ENCODE measurements at regions not wholly inside any gene's neighbourhood (a gene's known extent, or its start where the extent isn't known, plus 50 kb on each side); places are given as distances from the start of the nearest gene placed in this dataset.

DNA sequence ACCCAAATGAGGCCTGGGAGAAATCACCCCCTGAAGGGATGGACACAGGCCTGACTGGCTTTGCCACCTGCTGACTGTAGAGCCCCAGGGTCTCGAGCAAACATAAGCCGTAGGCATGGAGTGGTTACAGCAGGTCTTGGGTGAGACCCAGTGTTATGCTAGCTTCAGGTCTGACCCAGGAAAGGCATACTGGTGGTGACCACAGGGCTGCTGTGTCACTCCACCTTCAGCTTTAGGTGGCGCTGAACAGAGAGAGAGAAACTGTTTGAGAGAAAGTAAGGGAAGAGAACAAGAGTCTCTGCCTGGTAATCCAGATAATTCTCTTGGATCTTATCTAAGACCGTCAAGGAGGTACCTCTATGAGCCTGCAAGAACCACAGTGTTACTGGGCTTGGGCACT is 1544.2 kb upstream of the TMEFF2 start:
- TF ChIP-seq, protein P1, sequence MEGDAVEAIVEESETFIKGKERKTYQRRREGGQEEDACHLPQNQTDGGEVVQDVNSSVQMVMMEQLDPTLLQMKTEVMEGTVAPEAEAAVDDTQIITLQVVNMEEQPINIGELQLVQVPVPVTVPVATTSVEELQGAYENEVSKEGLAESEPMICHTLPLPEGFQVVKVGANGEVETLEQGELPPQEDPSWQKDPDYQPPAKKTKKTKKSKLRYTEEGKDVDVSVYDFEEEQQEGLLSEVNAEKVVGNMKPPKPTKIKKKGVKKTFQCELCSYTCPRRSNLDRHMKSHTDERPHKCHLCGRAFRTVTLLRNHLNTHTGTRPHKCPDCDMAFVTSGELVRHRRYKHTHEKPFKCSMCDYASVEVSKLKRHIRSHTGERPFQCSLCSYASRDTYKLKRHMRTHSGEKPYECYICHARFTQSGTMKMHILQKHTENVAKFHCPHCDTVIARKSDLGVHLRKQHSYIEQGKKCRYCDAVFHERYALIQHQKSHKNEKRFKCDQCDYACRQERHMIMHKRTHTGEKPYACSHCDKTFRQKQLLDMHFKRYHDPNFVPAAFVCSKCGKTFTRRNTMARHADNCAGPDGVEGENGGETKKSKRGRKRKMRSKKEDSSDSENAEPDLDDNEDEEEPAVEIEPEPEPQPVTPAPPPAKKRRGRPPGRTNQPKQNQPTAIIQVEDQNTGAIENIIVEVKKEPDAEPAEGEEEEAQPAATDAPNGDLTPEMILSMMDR (IDR thresholded peaks at IDR 0.05): no peak
- TF ChIP-seq ZFX (IDR thresholded peaks at IDR 0.05; ENCODE audit: borderline replicate concordance): no peak
- no peak overlapping the region for H3K27ac ChIP-seq

DNA sequence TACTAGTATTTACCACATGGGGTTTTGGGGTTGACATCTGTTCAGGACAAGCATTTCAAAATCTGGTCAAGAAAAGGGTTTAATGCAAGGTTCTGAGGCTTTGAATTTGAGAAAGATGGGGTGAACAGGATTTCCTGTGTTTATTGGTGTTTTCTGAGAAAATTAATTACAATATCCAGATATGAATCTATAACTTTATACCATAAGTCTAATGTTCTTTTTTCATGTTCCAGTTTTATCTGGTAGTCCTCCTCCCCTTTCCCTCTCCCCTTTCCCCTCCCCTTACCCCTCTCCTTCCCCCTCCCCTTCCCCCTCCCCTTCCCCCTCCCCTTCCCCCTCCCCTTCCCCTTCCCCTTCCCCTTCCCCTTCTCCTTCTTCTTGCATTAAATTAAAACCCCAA is 1518.2 kb upstream of the TMEFF2 start:
- no peak overlapping the region for H3K27ac ChIP-seq
- TF ChIP-seq, protein P1 (IDR thresholded peaks at IDR 0.05): no peak
- no peak for TF ChIP-seq ZFX (IDR thresholded peaks at IDR 0.05; ENCODE audit: borderline replicate concordance)

DNA sequence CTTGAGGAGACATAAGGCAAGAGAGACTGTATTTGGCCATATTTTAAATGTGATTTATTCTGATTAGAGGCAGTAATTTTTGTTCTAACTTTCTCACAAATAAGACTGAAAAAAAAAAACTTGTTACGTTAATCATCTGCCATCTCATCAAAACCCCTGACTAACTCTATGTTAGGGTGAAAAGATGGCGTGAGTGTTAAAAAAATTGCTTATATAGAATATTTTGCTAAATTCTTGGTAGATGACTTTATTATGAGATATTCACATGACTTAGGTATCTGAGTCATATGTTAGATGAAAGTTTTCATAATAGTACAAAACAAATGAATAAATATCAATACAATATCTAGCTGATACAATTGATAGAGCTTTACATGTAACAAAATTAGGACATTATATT is 1508.7 kb upstream of the TMEFF2 start:
- TF ChIP-seq, protein P1 (IDR thresholded peaks at IDR 0.05): no peak
- TF ChIP-seq ZFX (IDR thresholded peaks at IDR 0.05; ENCODE audit: borderline replicate concordance): no peak
- H3K27ac ChIP-seq: no peak overlapping the region

DNA sequence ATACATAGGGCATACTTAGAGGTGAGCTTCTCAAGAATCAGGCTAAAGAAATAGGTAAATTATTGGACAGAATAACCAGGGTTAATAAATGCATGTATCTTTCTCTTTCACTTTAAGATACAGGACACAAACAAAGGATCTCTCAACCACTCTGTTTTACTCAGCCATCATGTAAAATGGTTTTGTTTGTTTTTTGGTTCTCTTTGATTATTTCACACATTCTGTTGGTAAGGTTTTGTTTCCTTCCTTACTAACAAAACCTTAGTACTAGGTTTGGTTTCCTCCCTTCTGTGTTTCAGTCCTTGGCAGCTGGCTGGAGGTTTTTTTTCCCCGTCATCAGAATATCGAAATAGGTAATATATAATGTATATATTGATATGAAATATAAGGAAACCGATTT is 1506.8 kb upstream of the TMEFF2 start:
- TF ChIP-seq, protein P1 (IDR thresholded peaks at IDR 0.05): no peak
- no peak for TF ChIP-seq ZFX (IDR thresholded peaks at IDR 0.05; ENCODE audit: borderline replicate concordance)
- H3K27ac ChIP-seq: no peak overlapping the region

DNA sequence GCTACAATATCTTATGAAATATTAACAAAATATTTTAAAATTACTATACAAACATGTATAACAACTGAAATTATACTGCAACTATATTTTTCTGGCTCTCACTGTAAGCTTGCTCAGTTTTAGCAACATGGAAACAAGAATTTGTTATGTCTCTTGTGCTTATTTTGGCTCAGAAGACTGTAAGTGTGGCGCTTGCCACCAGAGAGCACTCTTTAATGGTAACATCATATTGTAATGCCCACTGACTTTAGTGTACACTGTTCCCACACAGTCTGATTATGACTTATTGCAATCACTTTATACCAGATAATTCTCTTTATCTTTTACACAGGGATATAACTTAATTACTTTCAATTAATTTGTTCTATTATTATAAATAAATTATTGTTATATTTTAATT is 1500.6 kb upstream of the TMEFF2 start:
- no peak overlapping the region for H3K27ac ChIP-seq
- TF ChIP-seq, protein P1 (IDR thresholded peaks at IDR 0.05): peak; percentile 67
- no peak for TF ChIP-seq ZFX (IDR thresholded peaks at IDR 0.05; ENCODE audit: borderline replicate concordance)

DNA sequence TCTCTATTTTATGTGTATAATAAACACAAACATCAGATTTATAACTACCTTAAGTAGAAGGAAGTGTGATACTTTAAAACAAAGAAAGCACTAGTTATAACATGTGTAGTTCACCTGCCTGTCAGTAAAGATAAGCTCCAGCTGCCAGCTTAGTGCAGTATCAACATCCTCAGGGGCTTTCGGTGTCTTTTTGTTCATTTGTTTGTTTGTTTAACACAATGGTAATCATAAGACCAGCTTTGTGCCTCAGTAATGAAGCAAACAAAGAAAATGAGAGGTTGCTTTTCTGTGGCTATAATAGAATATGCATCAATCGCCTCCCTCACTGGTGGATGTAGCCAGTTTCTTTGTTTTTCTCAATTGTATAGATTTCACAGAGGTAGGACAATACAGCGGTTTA is 1499.0 kb upstream of the TMEFF2 start:
- no peak for TF ChIP-seq ZFX (IDR thresholded peaks at IDR 0.05; ENCODE audit: borderline replicate concordance)
- TF ChIP-seq, protein P1 (IDR thresholded peaks at IDR 0.05): no peak
- H3K27ac ChIP-seq: no peak overlapping the region

DNA sequence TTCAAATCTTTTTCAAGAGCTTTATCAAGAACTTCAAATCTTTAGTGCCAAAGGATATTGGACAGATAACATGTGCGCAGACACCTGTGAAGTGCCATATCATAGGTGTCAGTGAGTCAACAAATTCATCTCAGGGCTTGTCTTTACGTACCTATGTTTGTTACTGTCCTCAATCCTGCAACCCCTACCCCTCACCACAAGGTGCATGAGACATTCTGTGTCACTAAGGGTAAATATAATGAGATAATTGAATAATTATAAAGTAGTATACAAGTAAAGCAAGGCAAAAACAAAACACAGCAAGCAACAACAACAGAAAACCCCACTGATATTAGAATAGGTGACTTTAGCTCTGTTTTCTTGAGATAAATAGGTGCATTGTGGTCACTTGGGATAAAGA is 1495.8 kb upstream of the TMEFF2 start:
- H3K27ac ChIP-seq: no peak overlapping the region
- TF ChIP-seq ZFX (IDR thresholded peaks at IDR 0.05; ENCODE audit: borderline replicate concordance): no peak
- TF ChIP-seq, protein P1 (IDR thresholded peaks at IDR 0.05): no peak

All from 22Rv1 (cell line).